K562 (cell line): ENCODE measurements at regions not wholly inside any gene's neighbourhood (a gene's known extent, or its start where the extent isn't known, plus 50 kb on each side); places are given as distances from the start of the nearest gene placed in this dataset.

ENCODE experiments used
- BMI1 ChIP-seq: fragments of 150-350 bp; IDR thresholded peaks from 2 replicates; pipeline ENCODE4 v1.6.1; 2014; ENCODE audit warnings: low read length
- MECOM ChIP-seq: fragments of 250-450 bp; sonication (Bioruptor Pico); IDR thresholded peaks from 2 replicates; pipeline ENCODE4 v1.8.0; 2022; ENCODE audit warnings: inconsistent platforms
- MEF2A ChIP-seq: IDR thresholded peaks from 2 replicates; pipeline ENCODE4 v1.6.1; 2011; ENCODE audit warnings: low read depth, mild to moderate bottlenecking, low read length, moderate library complexity; ENCODE audit not compliant: control insufficient read depth
- SNRNP70 ChIP-seq: fragments of 200-400 bp; formaldehyde crosslinking; optimal IDR thresholded peaks from 2 replicates; pipeline ENCODE3; 2017; ENCODE audit warnings: low read depth, low read length
- STAT5B ChIP-seq: fragments of 250-450 bp; sonication (Bioruptor Pico); IDR thresholded peaks from 2 replicates; pipeline ENCODE4 v1.8.0; 2021; ENCODE audit warnings: mild to moderate bottlenecking, inconsistent platforms
- ZNF140 ChIP-seq: fragments of 250-450 bp; sonication (Bioruptor Pico); IDR thresholded peaks from 2 replicates; pipeline ENCODE4 v1.8.0; 2021; ENCODE audit warnings: moderate library complexity, mild to moderate bottlenecking, inconsistent platforms
- ZNF197 ChIP-seq: fragments of 200-800 bp; sonication (Bioruptor generic); IDR thresholded peaks from 2 replicates; pipeline ENCODE4 v1.6.1; 2016; ENCODE audit warnings: low read depth, missing genetic modification characterization, missing compliant biosample characterization
- TF ChIP-seq, protein P1 (sequence below), 2 experiments: fragments of 450-650 bp; IDR thresholded peaks; 2 replicates each; pipeline ENCODE4 v1.6.1; 2016
- TF ChIP-seq, protein P2 (sequence below): sonication (generic); formaldehyde crosslinking; IDR thresholded peaks from 2 replicates; pipeline ENCODE4 v1.8.1; 2023; ENCODE audit warnings: mild to moderate bottlenecking, missing genetic modification reagents, moderate library complexity
- TF ChIP-seq, protein P3 (sequence below): sonication (generic); formaldehyde crosslinking; IDR thresholded peaks from 2 replicates; pipeline ENCODE4 v1.9.0; 2022; ENCODE audit warnings: mild to moderate bottlenecking, missing genetic modification reagents

DNA sequence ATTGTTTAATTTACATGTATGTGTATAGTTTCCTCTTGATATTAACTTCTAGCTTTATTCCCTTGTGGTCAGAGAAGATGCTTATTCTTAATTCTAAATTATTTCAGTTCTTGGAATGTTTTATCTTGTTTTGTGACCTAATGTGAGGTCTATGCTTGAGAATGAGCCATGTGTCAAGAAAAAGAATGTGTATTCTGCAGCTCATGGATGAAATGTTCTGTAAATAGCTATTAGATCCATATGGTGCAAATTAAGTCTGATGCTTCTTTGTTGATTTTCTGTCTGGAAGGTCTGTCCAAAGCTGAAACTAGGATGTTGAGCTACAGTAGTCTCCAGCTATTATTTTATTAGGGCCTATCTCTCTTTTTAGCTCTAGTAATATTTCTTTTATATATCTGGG lies 187.3 kb upstream of the RASGEF1B start (continued):
- TF ChIP-seq, protein P1, sequence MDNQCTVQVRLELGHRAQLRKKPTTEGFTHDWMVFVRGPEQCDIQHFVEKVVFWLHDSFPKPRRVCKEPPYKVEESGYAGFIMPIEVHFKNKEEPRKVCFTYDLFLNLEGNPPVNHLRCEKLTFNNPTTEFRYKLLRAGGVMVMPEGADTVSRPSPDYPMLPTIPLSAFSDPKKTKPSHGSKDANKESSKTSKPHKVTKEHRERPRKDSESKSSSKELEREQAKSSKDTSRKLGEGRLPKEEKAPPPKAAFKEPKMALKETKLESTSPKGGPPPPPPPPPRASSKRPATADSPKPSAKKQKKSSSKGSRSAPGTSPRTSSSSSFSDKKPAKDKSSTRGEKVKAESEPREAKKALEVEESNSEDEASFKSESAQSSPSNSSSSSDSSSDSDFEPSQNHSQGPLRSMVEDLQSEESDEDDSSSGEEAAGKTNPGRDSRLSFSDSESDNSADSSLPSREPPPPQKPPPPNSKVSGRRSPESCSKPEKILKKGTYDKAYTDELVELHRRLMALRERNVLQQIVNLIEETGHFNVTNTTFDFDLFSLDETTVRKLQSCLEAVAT (IDR thresholded peaks at IDR 0.05): no peak
- TF ChIP-seq, protein P2, sequence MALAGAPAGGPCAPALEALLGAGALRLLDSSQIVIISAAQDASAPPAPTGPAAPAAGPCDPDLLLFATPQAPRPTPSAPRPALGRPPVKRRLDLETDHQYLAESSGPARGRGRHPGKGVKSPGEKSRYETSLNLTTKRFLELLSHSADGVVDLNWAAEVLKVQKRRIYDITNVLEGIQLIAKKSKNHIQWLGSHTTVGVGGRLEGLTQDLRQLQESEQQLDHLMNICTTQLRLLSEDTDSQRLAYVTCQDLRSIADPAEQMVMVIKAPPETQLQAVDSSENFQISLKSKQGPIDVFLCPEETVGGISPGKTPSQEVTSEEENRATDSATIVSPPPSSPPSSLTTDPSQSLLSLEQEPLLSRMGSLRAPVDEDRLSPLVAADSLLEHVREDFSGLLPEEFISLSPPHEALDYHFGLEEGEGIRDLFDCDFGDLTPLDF (CRISPR knock-in tag): no peak
- TF ChIP-seq SNRNP70 (no peak), MEF2A (no peak), BMI1 (no peak), ZNF197 (no peak), ZNF140 (CRISPR knock-in tag) (no peak), STAT5B (CRISPR knock-in tag) (no peak), MECOM (CRISPR knock-in tag) (no peak)
- TF ChIP-seq, protein P3, sequence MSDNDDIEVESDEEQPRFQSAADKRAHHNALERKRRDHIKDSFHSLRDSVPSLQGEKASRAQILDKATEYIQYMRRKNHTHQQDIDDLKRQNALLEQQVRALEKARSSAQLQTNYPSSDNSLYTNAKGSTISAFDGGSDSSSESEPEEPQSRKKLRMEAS (CRISPR knock-in tag): no peak
- TF ChIP-seq, all 486 proteins: peak for 0
